Keratinocyte (primary cell): ENCODE measurements at regions not wholly inside any gene's neighbourhood (a gene's known extent, or its start where the extent isn't known, plus 50 kb on each side); places are given as distances from the start of the nearest gene placed in this dataset.

Experiments used
- DNase-seq: peaks from one replicate; pipeline ENCODE4 v3.0.0-alpha.2; 2011; ENCODE audit warnings: low read depth, missing footprints, low spot score
- FAIRE-seq: peaks from 2 replicates; lab custom pipeline; 2011; peaks lifted over from hg19 to GRCh38; lab: Jason Lieb, UNC
- H2AFZ ChIP-seq: 2 replicates; pipeline ENCODE4 v1.6.0; 2012; ENCODE audit warnings: low read length, control low read depth, inconsistent platforms; ENCODE audit not compliant: control insufficient read depth
- H3K27ac ChIP-seq: 2 replicates; pipeline ENCODE4 v1.5.1; 2011; ENCODE audit warnings: low read length; ENCODE audit not compliant: control insufficient read depth, insufficient read depth
- H3K27me3 ChIP-seq: 3 replicates; pipeline ENCODE4 v1.6.0; 2011; ENCODE audit warnings: low read length; ENCODE audit not compliant: control insufficient read depth, insufficient read depth; ENCODE audit errors: extremely low read depth
- H3K36me3 ChIP-seq, 2 experiments: 2 replicates in 1 of 2; 3 replicates in 1 of 2; pipeline ENCODE4 v1.5.1; 2011; ENCODE audit warnings: low read length in 2 of 2, mild to moderate bottlenecking in 1 of 2; ENCODE audit not compliant: control insufficient read depth in 2 of 2, insufficient read depth in 2 of 2; ENCODE audit errors: extremely low read depth in 1 of 2
- H3K4me1 ChIP-seq: 3 replicates; pipeline ENCODE4 v1.5.1; 2011; ENCODE audit warnings: low read length; ENCODE audit not compliant: control insufficient read depth, insufficient read depth; ENCODE audit errors: extremely low read depth
- H3K4me2 ChIP-seq: 3 replicates; pipeline ENCODE4 v1.6.0; 2011; ENCODE audit warnings: low read depth, low read length; ENCODE audit not compliant: control insufficient read depth, insufficient read depth; ENCODE audit errors: extremely low read depth
- H3K4me3 ChIP-seq, 3 experiments: fragments of 200-600 bp in 1 of 3; sonication (generic) in 1 of 3; 2 replicates in 2 of 3; 3 replicates in 1 of 3; pipeline ENCODE4 v1.5.1; 2011 to 2016; ENCODE audit warnings: low read length in 3 of 3, mild to moderate bottlenecking in 3 of 3, control low read depth in 2 of 3, inconsistent platforms in 1 of 3, low read depth in 1 of 3, mixed read lengths in 1 of 3, mixed run types in 1 of 3, moderate library complexity in 1 of 3; ENCODE audit not compliant: control insufficient read depth in 2 of 3, insufficient read depth in 2 of 3; ENCODE audit errors: extremely low read depth in 1 of 3
- H3K79me2 ChIP-seq: 2 replicates; pipeline ENCODE4 v1.6.0; 2012; ENCODE audit warnings: low read length; ENCODE audit not compliant: control insufficient read depth, insufficient read depth
- H3K9ac ChIP-seq: 3 replicates; pipeline ENCODE4 v1.6.0; 2011; ENCODE audit warnings: low read length; ENCODE audit not compliant: control insufficient read depth, insufficient read depth; ENCODE audit errors: extremely low read depth
- H3K9me1 ChIP-seq: 3 replicates; pipeline ENCODE4 v1.6.0; 2011; ENCODE audit warnings: low read length; ENCODE audit not compliant: control insufficient read depth, insufficient read depth; ENCODE audit errors: extremely low read depth
- H3K9me3 ChIP-seq: 2 replicates; pipeline ENCODE4 v1.5.1; 2012; ENCODE audit warnings: low read depth, low read length; ENCODE audit not compliant: control insufficient read depth
- H4K20me1 ChIP-seq: 3 replicates; pipeline ENCODE4 v1.6.0; 2011; ENCODE audit warnings: low read length; ENCODE audit not compliant: control insufficient read depth, insufficient read depth; ENCODE audit errors: extremely low read depth
- CTCF ChIP-seq, 3 experiments: IDR thresholded peaks in 1 of 3; conservative IDR thresholded peaks in 1 of 3; optimal IDR thresholded peaks in 1 of 3; 2 replicates in 2 of 3; 3 replicates in 1 of 3; pipeline versions ENCODE3 to v1.5.1; 2011; ENCODE audit warnings: low read length in 3 of 3, mild to moderate bottlenecking in 3 of 3, moderate library complexity in 2 of 3, control low read depth in 1 of 3, inconsistent platforms in 1 of 3; ENCODE audit not compliant: insufficient read depth in 2 of 3; ENCODE audit errors: extremely low read depth in 1 of 3
- EZH2 ChIP-seq: IDR thresholded peaks from one replicate; pipeline ENCODE4 v1.6.1; 2012; ENCODE audit warnings: inconsistent platforms, mild to moderate bottlenecking, low read length, moderate library complexity
- dilution Hi-C: fragments of 300-500 bp; cut with MboI; formaldehyde crosslinking; loops from one replicate; pipeline ENCODE4 v1.7.0; 2020; ENCODE audit warnings: low sequenced_read_pairs; ENCODE audit not compliant: extremely low pct_ligation_motif_present

GRCh38 chr9:134589748-134590147, 51.9 kb upstream of the COL5A1 start:
- TF ChIP-seq CTCF (optimal IDR thresholded peaks at IDR 0.05 in 1 of 3, IDR thresholded peaks at IDR 0.05 in 1 of 3, conservative IDR thresholded peaks at IDR 0.05 in 1 of 3; ENCODE audit: extremely low read depth in 1 of 3, insufficient read depth in 2 of 3, low read length in 3 of 3) (no peak), EZH2 (no peak)

GRCh38 chr9:134590240-134591081, 51.1 kb upstream of the COL5A1 start:
- Histone ChIP-seq H3K9ac (no peak overlapping the region), H3K4me1 (no peaks in the 10 kb centered on the region), H3K27me3 (peaks cover 11% of the 10 kb centered on the region), H3K9me1 (no peaks in the 10 kb centered on the region), H3K79me2 (no peaks in the 10 kb centered on the region), H3K9me3 (no peaks in the 10 kb centered on the region), H3K36me3 (no peaks in the 10 kb centered on the region), H3K4me3 (no peak overlapping the region), H3K27ac (no peak overlapping the region), H4K20me1 (no peaks in the 10 kb centered on the region), H2AFZ (no peak overlapping the region), H3K4me2 (no peak overlapping the region)
- no peak for TF ChIP-seq EZH2
- no peak for TF ChIP-seq CTCF (optimal IDR thresholded peaks at IDR 0.05 in 1 of 3, IDR thresholded peaks at IDR 0.05 in 1 of 3, conservative IDR thresholded peaks at IDR 0.05 in 1 of 3; ENCODE audit: extremely low read depth in 1 of 3, insufficient read depth in 2 of 3, low read length in 3 of 3)
- dilution Hi-C loops, result no loop called here
- no peak for FAIRE-seq
- DNase-seq, result no peak

More at GRCh38 chr9:134589748-134590147, 51.9 kb upstream of the COL5A1 start:
- Histone ChIP-seq H3K9ac (no peak overlapping the region), H3K9me3 (no peaks in the 10 kb centered on the region), H3K9me1 (no peaks in the 10 kb centered on the region), H3K27ac (no peak overlapping the region), H3K4me2 (no peak overlapping the region), H4K20me1 (no peaks in the 10 kb centered on the region), H3K4me1 (no peaks in the 10 kb centered on the region), H3K27me3 (peaks cover 15% of the 10 kb centered on the region), H3K36me3 (no peaks in the 10 kb centered on the region), H3K79me2 (no peaks in the 10 kb centered on the region), H2AFZ (no peak overlapping the region), H3K4me3 (no peak overlapping the region)
- dilution Hi-C loops, result no loop called here
- FAIRE-seq, result no peak
- DNase-seq, result no peak
